A549 (cell line): ENCODE measurements at regions not wholly inside any gene's neighbourhood (a gene's known extent, or its start where the extent isn't known, plus 50 kb on each side); places are given as distances from the start of the nearest gene placed in this dataset.
"Not testable (repeated sequence)": the region's sequence is repeated elsewhere in the genome, so short reads cannot be mapped to it uniquely, and the experiment has no call there.

Experiments used
- ATAC-seq, 2 experiments: fragments of 200-7000 bp in 1 of 2; fragments of >200 bp in 1 of 2; cut with Nextera tagmentation in 1 of 2; cut with Tn5 transposase in 1 of 2; 3 replicates each; pipeline versions ENCODE4 v1.8.0 to v1.9.1; 2018 to 2020; ENCODE audit warnings: mild to moderate bottlenecking in 1 of 2, moderate library complexity in 1 of 2
- CTCF ChIA-PET: fragments of 300-600 bp; sonication (Branson Sonifier 250); formaldehyde crosslinking; extraction: SDS; loops from one replicate; lab custom pipeline; 2021; ENCODE audit warnings: antibody characterized with exemption, inconsistent platforms; lab: Yijun Ruan, JAX
- POLR2A ChIA-PET: fragments of 350-600 bp; formaldehyde crosslinking; extraction: SDS; loops from one replicate; lab custom pipeline; 2021; ENCODE audit warnings: antibody characterized with exemption, inconsistent platforms; lab: Yijun Ruan, JAX
- DNase-seq, 2 experiments: peaks; one replicate each; pipeline versions ENCODE4 v3.0.0 to v3.0.0-alpha.2; 2011 to 2016; ENCODE audit warnings: low read depth in 1 of 2, low spot score in 1 of 2
- FAIRE-seq: peaks from 2 replicates; lab custom pipeline; 2011; peaks lifted over from hg19 to GRCh38; lab: Jason Lieb, UNC
- H3K27ac ChIP-seq, 2 experiments: fragments of >200 bp; sonication (Bioruptor Twin); formaldehyde crosslinking; 3 replicates each; pipeline ENCODE4 v1.5.1; 2016 to 2017
- H3K4me1 ChIP-seq: fragments of >200 bp; sonication (Bioruptor Twin); formaldehyde crosslinking; 3 replicates; pipeline ENCODE4 v1.6.1; 2016
- H3K4me2 ChIP-seq: fragments of >200 bp; sonication (Bioruptor Twin); formaldehyde crosslinking; 3 replicates; pipeline ENCODE4 v1.6.1; 2016
- H3K4me3 ChIP-seq: fragments of >200 bp; sonication (Bioruptor Twin); formaldehyde crosslinking; 3 replicates; pipeline ENCODE4 v1.5.1; 2016
- H3K9me3 ChIP-seq: fragments of >200 bp; sonication (Bioruptor Twin); formaldehyde crosslinking; 3 replicates; pipeline ENCODE4 v1.6.1; 2016
- CBX8 ChIP-seq: fragments of 200-600 bp; sonication (generic); IDR thresholded peaks from 2 replicates; pipeline ENCODE4 v1.6.1; 2016
- CHD4 ChIP-seq: fragments of 200-600 bp; sonication (generic); IDR thresholded peaks from 2 replicates; pipeline ENCODE4 v1.6.1; 2016; ENCODE audit warnings: antibody characterized with exemption, mild to moderate bottlenecking, borderline replicate concordance
- ESRRA ChIP-seq: fragments of 150-350 bp; IDR thresholded peaks from 2 replicates; pipeline ENCODE4 v1.6.1; 2014; ENCODE audit warnings: mild to moderate bottlenecking, low read length, borderline replicate concordance
- HEYL ChIP-seq: fragments of 250-450 bp; sonication (Bioruptor Pico); IDR thresholded peaks from 2 replicates; pipeline ENCODE4 v1.8.0; 2021; ENCODE audit warnings: mild to moderate bottlenecking, moderate library complexity
- HOXA7 ChIP-seq: fragments of 250-450 bp; sonication (Bioruptor Pico); IDR thresholded peaks from 2 replicates; pipeline ENCODE4 v1.5.0; 2020; ENCODE audit warnings: mild to moderate bottlenecking, moderate library complexity
- JUNB ChIP-seq: fragments of >200 bp; sonication (Bioruptor Twin); formaldehyde crosslinking; IDR thresholded peaks from 2 replicates; pipeline ENCODE4 v1.6.1; 2016
- KDM5A ChIP-seq: fragments of 200-600 bp; sonication (generic); IDR thresholded peaks from 2 replicates; pipeline ENCODE4 v1.6.1; 2016; ENCODE audit warnings: antibody characterized with exemption, mild to moderate bottlenecking
- POLR2A ChIP-seq: IDR thresholded peaks from 2 replicates; pipeline ENCODE4 v1.6.1; 2012; ENCODE audit warnings: mild to moderate bottlenecking, low read length
- RNF2 ChIP-seq: fragments of 200-600 bp; sonication (generic); IDR thresholded peaks from 2 replicates; pipeline ENCODE4 v1.6.1; 2016; ENCODE audit warnings: low read depth, mild to moderate bottlenecking, antibody characterized with exemption, moderate library complexity, borderline replicate concordance
- SMC3 ChIP-seq: fragments of >200 bp; sonication (Bioruptor Twin); formaldehyde crosslinking; IDR thresholded peaks from 3 replicates; pipeline ENCODE4 v1.6.1; 2018; ENCODE audit warnings: inconsistent platforms
- SREBF2 ChIP-seq: fragments of 450-650 bp; IDR thresholded peaks from 2 replicates; pipeline ENCODE4 v1.6.1; 2014; ENCODE audit warnings: mild to moderate bottlenecking, moderate library complexity
- TP53 ChIP-seq: fragments of 250-450 bp; sonication (Bioruptor Pico); IDR thresholded peaks from 2 replicates; pipeline ENCODE4 v1.5.0; 2021; ENCODE audit warnings: mild to moderate bottlenecking, moderate library complexity
- ZC3H11A ChIP-seq: fragments of 450-650 bp; IDR thresholded peaks from 2 replicates; pipeline ENCODE4 v1.6.1; 2014; ENCODE audit warnings: antibody characterized with exemption, mild to moderate bottlenecking
- ZNF302 ChIP-seq: fragments of 250-450 bp; sonication (Bioruptor Pico); IDR thresholded peaks from 2 replicates; pipeline ENCODE4 v1.9.0; 2021; ENCODE audit warnings: inconsistent platforms, mild to moderate bottlenecking, moderate library complexity
- ZSCAN20 ChIP-seq: fragments of 250-450 bp; sonication (Bioruptor Pico); IDR thresholded peaks from 2 replicates; pipeline ENCODE4 v1.8.0; 2022; ENCODE audit warnings: mild to moderate bottlenecking, moderate library complexity
- WGBS: methylation state at CpG from one replicate; pipeline ENCODE4 v1.1.6; 2017; ENCODE audit errors: missing lambda C conversion rate; 5-methylcytosine and 5-hydroxymethylcytosine counted together
- TF ChIP-seq, protein P1 (sequence below): IDR thresholded peaks from 2 replicates; pipeline ENCODE4 v1.6.1; 2012
- TF ChIP-seq, protein P2 (sequence below): fragments of 450-650 bp; IDR thresholded peaks from 2 replicates; pipeline ENCODE4 v1.6.1; 2014; ENCODE audit warnings: antibody characterized with exemption
- TF ChIP-seq, protein P3 (sequence below): fragments of 250-450 bp; sonication (Bioruptor Pico); IDR thresholded peaks from 2 replicates; pipeline ENCODE4 v1.5.0; 2021; ENCODE audit warnings: mild to moderate bottlenecking, moderate library complexity, borderline replicate concordance
- TF ChIP-seq, protein P4 (sequence below): fragments of 200-600 bp; sonication (generic); IDR thresholded peaks from 2 replicates; pipeline ENCODE4 v1.6.1; 2016; ENCODE audit warnings: antibody characterized with exemption, mild to moderate bottlenecking, moderate library complexity
- TF ChIP-seq, protein P5 (sequence below): IDR thresholded peaks from 2 replicates; pipeline ENCODE4 v1.6.1; 2012

DNA sequence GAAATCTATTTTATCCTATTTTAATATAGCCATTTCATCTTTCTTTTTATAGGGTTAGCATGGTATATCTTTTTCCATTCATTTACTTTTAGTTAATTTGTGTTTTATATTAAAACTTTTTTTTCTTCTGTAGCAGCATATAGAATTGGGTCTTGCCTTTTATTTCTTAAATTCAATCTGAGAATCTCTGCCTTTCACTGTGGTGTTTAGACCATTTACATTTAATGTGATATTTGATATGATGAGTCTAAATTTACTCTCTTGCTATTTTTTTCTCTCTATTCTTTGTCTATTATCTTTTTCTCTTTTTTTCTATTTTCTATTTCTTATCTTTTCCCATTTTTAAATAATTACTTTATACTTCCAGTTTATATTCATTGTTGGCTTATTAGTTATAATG is 105.4 kb upstream of the HAND2 start:
- CTCF ChIA-PET, result no interaction called here
- Histone ChIP-seq H3K4me2 (no peak overlapping the region), H3K9me3 (no peaks in the 10 kb centered on the region; the same call in 1 of the 3 replicates), H3K4me1 (no peaks in the 10 kb centered on the region), H3K27ac (no peak overlapping the region), H3K4me3 (no peak overlapping the region)
- FAIRE-seq (no peak), DNase-seq (no peak), ATAC-seq (no peak)
- TF ChIP-seq ZC3H11A (no peak), SREBF2 (no peak), TP53 (CRISPR knock-in tag) (no peak), CHD4 (no peak), HOXA7 (CRISPR knock-in tag) (no peak), POLR2A (no peak), JUNB (no peak), CBX8 (no peak), ZNF302 (CRISPR knock-in tag) (no peak), HEYL (CRISPR knock-in tag) (no peak), KDM5A (no peak), ZSCAN20 (CRISPR knock-in tag) (no peak), ESRRA (no peak), SMC3 (no peak), RNF2 (no peak)
- TF ChIP-seq, protein P1, sequence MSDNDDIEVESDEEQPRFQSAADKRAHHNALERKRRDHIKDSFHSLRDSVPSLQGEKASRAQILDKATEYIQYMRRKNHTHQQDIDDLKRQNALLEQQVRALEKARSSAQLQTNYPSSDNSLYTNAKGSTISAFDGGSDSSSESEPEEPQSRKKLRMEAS, result no peak
- TF ChIP-seq, protein P2, sequence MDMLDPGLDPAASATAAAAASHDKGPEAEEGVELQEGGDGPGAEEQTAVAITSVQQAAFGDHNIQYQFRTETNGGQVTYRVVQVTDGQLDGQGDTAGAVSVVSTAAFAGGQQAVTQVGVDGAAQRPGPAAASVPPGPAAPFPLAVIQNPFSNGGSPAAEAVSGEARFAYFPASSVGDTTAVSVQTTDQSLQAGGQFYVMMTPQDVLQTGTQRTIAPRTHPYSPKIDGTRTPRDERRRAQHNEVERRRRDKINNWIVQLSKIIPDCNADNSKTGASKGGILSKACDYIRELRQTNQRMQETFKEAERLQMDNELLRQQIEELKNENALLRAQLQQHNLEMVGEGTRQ, result no peak
- TF ChIP-seq, protein P3, sequence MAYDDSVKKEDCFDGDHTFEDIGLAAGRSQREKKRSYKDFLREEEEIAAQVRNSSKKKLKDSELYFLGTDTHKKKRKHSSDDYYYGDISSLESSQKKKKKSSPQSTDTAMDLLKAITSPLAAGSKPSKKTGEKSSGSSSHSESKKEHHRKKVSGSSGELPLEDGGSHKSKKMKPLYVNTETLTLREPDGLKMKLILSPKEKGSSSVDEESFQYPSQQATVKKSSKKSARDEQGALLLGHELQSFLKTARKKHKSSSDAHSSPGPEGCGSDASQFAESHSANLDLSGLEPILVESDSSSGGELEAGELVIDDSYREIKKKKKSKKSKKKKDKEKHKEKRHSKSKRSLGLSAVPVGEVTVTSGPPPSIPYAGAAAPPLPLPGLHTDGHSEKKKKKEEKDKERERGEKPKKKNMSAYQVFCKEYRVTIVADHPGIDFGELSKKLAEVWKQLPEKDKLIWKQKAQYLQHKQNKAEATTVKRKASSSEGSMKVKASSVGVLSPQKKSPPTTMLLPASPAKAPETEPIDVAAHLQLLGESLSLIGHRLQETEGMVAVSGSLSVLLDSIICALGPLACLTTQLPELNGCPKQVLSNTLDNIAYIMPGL (CRISPR knock-in tag), result no peak
- TF ChIP-seq, protein P4, sequence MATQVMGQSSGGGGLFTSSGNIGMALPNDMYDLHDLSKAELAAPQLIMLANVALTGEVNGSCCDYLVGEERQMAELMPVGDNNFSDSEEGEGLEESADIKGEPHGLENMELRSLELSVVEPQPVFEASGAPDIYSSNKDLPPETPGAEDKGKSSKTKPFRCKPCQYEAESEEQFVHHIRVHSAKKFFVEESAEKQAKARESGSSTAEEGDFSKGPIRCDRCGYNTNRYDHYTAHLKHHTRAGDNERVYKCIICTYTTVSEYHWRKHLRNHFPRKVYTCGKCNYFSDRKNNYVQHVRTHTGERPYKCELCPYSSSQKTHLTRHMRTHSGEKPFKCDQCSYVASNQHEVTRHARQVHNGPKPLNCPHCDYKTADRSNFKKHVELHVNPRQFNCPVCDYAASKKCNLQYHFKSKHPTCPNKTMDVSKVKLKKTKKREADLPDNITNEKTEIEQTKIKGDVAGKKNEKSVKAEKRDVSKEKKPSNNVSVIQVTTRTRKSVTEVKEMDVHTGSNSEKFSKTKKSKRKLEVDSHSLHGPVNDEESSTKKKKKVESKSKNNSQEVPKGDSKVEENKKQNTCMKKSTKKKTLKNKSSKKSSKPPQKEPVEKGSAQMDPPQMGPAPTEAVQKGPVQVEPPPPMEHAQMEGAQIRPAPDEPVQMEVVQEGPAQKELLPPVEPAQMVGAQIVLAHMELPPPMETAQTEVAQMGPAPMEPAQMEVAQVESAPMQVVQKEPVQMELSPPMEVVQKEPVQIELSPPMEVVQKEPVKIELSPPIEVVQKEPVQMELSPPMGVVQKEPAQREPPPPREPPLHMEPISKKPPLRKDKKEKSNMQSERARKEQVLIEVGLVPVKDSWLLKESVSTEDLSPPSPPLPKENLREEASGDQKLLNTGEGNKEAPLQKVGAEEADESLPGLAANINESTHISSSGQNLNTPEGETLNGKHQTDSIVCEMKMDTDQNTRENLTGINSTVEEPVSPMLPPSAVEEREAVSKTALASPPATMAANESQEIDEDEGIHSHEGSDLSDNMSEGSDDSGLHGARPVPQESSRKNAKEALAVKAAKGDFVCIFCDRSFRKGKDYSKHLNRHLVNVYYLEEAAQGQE, result no peak
- TF ChIP-seq, protein P5, sequence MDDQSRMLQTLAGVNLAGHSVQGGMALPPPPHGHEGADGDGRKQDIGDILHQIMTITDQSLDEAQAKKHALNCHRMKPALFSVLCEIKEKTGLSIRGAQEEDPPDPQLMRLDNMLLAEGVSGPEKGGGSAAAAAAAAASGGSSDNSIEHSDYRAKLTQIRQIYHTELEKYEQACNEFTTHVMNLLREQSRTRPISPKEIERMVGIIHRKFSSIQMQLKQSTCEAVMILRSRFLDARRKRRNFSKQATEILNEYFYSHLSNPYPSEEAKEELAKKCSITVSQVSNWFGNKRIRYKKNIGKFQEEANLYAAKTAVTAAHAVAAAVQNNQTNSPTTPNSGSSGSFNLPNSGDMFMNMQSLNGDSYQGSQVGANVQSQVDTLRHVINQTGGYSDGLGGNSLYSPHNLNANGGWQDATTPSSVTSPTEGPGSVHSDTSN, result no peak
- POLR2A ChIA-PET, result no interaction called here

DNA sequence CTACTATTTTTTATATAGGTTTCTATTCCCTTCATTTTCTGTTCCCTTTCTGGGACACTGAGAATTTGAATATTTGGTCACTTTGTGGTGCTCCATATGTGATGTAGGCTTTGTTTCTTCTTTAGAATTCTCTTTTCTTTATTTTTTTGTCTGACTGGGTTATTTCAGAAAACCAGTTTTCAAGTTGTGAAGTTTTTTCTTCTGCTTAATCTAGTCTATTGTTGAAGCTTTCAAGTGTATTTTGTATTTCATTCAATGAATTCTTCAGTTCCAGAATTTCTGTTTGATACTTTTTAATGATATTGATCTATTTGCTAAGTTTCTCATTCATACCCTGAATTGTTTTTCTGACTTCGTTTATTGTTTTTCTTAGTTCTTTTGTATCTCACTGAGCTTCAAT is 96.2 kb upstream of the HAND2 start:
- H3K4me2 ChIP-seq, result no peak overlapping the region
- DNase-seq (no peak), ATAC-seq (no peak), FAIRE-seq (no peak)
- no peak overlapping the region for H3K4me3 ChIP-seq
- ChIA-PET CTCF (no interaction called here), POLR2A (no interaction called here)
- H3K9me3 ChIP-seq, result peaks cover 8% of the 10 kb centered on the region; the same call in 2 of the 3 replicates
- no peak overlapping the region for H3K27ac ChIP-seq
- WGBS, result 5% methylated on average over 1 of the region's 1 CpG
- TF ChIP-seq HOXA7 (CRISPR knock-in tag), result no peak
- H3K4me1 ChIP-seq, result no peaks in the 10 kb centered on the region

DNA sequence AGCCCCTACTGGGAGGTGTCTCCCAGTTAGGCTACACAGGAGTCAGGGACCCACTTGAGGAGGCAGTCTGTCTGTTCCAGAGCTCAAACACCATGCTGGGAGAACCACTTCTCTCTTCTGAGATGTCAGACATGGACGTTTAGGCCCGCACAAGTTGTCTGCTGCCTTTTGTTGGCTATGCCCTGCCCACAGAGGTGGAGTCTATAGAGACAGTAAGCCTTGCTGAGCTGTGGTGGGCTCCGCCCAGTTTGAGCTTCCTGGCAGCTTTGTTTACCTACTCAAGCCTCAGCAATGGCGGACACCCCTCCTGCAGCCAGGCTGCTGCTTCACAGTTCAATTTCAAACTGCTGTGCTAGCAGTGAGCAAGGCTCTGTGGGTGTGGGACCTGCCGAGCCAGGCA is 88.6 kb upstream of the HAND2 start:
- FAIRE-seq, CTCF ChIA-PET: not testable (repeated sequence)
- WGBS, result no CpG with 5 or more reads among the region's 5 CpGs

More for the DNA sequence above, 88.6 kb upstream of the HAND2 start:
- H3K4me3 ChIP-seq, ATAC-seq, H3K27ac ChIP-seq, POLR2A ChIA-PET, H3K4me2 ChIP-seq, H3K9me3 ChIP-seq, H3K4me1 ChIP-seq, DNase-seq: not testable (repeated sequence)
